HepG2 (cell line): ENCODE measurements at regions not wholly inside any gene's neighbourhood (a gene's known extent, or its start where the extent isn't known, plus 50 kb on each side); places are given as distances from the start of the nearest gene placed in this dataset.

Source experiments
- ATAC-seq: fragments of 200-7000 bp; cut with Tn5 transposase; 3 replicates; pipeline ENCODE4 v1.9.1; 2020; ENCODE audit warnings: mild to moderate bottlenecking, moderate library complexity
- BruUV-seq: library from RNA; stranded (reverse); fragments of 400-500 nt; replicated peaks from 2 replicates; lab custom pipeline; 2021; lab: Mats Ljungman, UMichigan
- CTCF ChIA-PET: fragments of 300-600 bp; formaldehyde crosslinking; extraction: SDS; loops from one replicate; lab custom pipeline; 2021; ENCODE audit warnings: low total read pairs, inconsistent platforms, low intra/inter-chr PET ratio; lab: Yijun Ruan, JAX
- POLR2A ChIA-PET: fragments of 350-600 bp; sonication (Branson Sonifier 250); formaldehyde crosslinking; loops from one replicate; lab custom pipeline; 2020; ENCODE audit warnings: antibody characterized with exemption, inconsistent platforms; lab: Yijun Ruan, JAX
- DNase-seq: peaks from one replicate; pipeline ENCODE4 v3.0.0-alpha.2; 2015; ENCODE audit warnings: low spot score
- FAIRE-seq: peaks from 3 replicates; lab custom pipeline; 2011; peaks lifted over from hg19 to GRCh38; lab: Jason Lieb, UNC
- H2AFZ ChIP-seq: one replicate; pipeline ENCODE4 v1.6.1; 2011; ENCODE audit warnings: low read length, inconsistent platforms
- H3K27ac ChIP-seq: fragments of 300-600 bp; 3 replicates; pipeline ENCODE4 v1.8.0; 2011; ENCODE audit warnings: mixed run types, mild to moderate bottlenecking, mixed read lengths, low read length, inconsistent platforms; ENCODE audit not compliant: insufficient read depth; ENCODE audit errors: extremely low read length
- H3K27me3 ChIP-seq, 2 experiments: fragments of 200-600 bp in 1 of 2; 2 replicates in 1 of 2; 3 replicates in 1 of 2; pipeline versions ENCODE4 v1.6.0 to v1.8.0; 2011; ENCODE audit warnings: low read length in 2 of 2, mild to moderate bottlenecking in 2 of 2, moderate library complexity in 2 of 2, inconsistent platforms in 1 of 2; ENCODE audit not compliant: insufficient read depth in 2 of 2, control insufficient read depth in 1 of 2
- H3K36me3 ChIP-seq, 2 experiments: fragments of 200-600 bp in 1 of 2; replicated peaks in 1 of 2; 2 replicates in 1 of 2; 3 replicates in 1 of 2; pipeline versions ENCODE4 v1.5.1 to v1.8.0; 2011; ENCODE audit warnings: low read length in 2 of 2, inconsistent platforms in 1 of 2; ENCODE audit not compliant: insufficient read depth in 2 of 2, control insufficient read depth in 1 of 2
- H3K4me1 ChIP-seq: 2 replicates; pipeline ENCODE4 v1.5.1; 2012; ENCODE audit warnings: low read length, inconsistent platforms; ENCODE audit not compliant: insufficient read depth
- H3K4me2 ChIP-seq: 2 replicates; pipeline ENCODE4 v1.6.0; 2011; ENCODE audit warnings: low read depth, low read length, inconsistent platforms
- H3K4me3 ChIP-seq, 3 experiments: fragments of 200-600 bp in 1 of 3; sonication (generic), shearing (Covaris generic) in 1 of 3; replicated peaks in 1 of 3; 2 replicates each; pipeline ENCODE4 v1.5.1; 2011 to 2016; ENCODE audit warnings: low read length in 3 of 3, inconsistent platforms in 2 of 3, low read depth in 2 of 3, mild to moderate bottlenecking in 2 of 3, control low read depth in 1 of 3, mixed read lengths in 1 of 3; ENCODE audit not compliant: insufficient read depth in 1 of 3
- H3K79me2 ChIP-seq: one replicate; pipeline ENCODE4 v1.6.1; 2011; ENCODE audit warnings: low read length, inconsistent platforms; ENCODE audit not compliant: insufficient read depth
- H3K9ac ChIP-seq: 2 replicates; pipeline ENCODE4 v1.6.0; 2011; ENCODE audit warnings: mild to moderate bottlenecking, low read depth, low read length, inconsistent platforms; ENCODE audit not compliant: insufficient read depth
- H3K9me3 ChIP-seq: 2 replicates; pipeline ENCODE4 v1.5.1; 2012; ENCODE audit warnings: mild to moderate bottlenecking, low read length
- H4K20me1 ChIP-seq: 2 replicates; pipeline ENCODE4 v1.6.0; 2011; ENCODE audit warnings: inconsistent platforms, mild to moderate bottlenecking, low read length, moderate library complexity; ENCODE audit not compliant: insufficient read depth
- REL ChIP-seq: sonication (generic); formaldehyde crosslinking; conservative IDR thresholded peaks from 2 replicates; pipeline ENCODE4 v1.8.0; 2022; ENCODE audit warnings: mild to moderate bottlenecking, missing genetic modification reagents, moderate library complexity
- REST ChIP-seq, 2 experiments: IDR thresholded peaks; 2 replicates each; pipeline ENCODE4 v1.6.1; 2011 to 2012; ENCODE audit warnings: low read length in 2 of 2, borderline replicate concordance in 1 of 2, low read depth in 1 of 2, mild to moderate bottlenecking in 1 of 2, moderate library complexity in 1 of 2
- ZNF451 ChIP-seq: sonication (generic); formaldehyde crosslinking; IDR thresholded peaks from 2 replicates; pipeline ENCODE4 v1.5.0; 2020; ENCODE audit warnings: mild to moderate bottlenecking, missing genetic modification reagents
- ZNF850 ChIP-seq: sonication (generic); formaldehyde crosslinking; conservative IDR thresholded peaks from 2 replicates; pipeline ENCODE4 v1.9.0; 2021; ENCODE audit warnings: mild to moderate bottlenecking, missing genetic modification reagents
- in situ Hi-C: cut with HindIII; loops from 2 replicates; pipeline ENCODE4 v1.10.0; 2017; ENCODE audit warnings: low pct_unique_long_range_greater_than_20kb; ENCODE audit not compliant: extremely low pct_ligation_motif_present
- intact Hi-C: fragments of 100-400 bp; cut with micrococcal nuclease; formaldehyde crosslinking; loops from one replicate; pipeline ENCODE4 v1.10.0; 2022; ENCODE audit not compliant: unreplicated experiment

DNA sequence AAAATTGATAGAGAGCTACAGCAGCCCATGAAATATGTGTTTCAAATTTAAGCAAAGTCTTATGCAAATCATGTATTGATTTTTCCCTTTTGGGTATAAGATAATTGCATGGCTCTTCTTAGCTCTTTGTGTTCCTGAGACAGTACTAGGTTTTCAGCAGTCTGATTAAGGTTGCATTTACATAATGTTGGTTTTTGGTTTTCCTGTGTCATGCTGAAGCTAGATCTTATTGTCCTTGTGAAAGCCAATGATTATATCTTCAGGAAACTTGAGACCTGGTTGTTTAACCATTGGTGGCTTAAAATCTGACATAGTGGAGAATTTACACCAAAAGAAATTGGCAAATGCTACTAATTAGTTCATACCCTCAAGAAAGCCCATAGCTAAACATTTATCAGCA lies 392.6 kb downstream of the ZPLD1 start:
- POLR2A ChIA-PET = no interaction called here

More for the DNA sequence above, 392.6 kb downstream of the ZPLD1 start:
- CTCF ChIA-PET = no interaction called here
- no TSS peak for BruUV-seq
- no peak overlapping the region for H3K4me2 ChIP-seq
- no peak overlapping the region for H3K9ac ChIP-seq
- peaks cover 24% of the 10 kb centered on the region for H3K9me3 ChIP-seq
- intact Hi-C loops = no loop called here
- no peak overlapping the region for H3K4me3 ChIP-seq
- H3K4me1 ChIP-seq = no peaks in the 10 kb centered on the region
- no peak for ATAC-seq
- TF ChIP-seq REL = no peak
- no peak for TF ChIP-seq ZNF850 (CRISPR knock-in tag)
- TF ChIP-seq ZNF451 (CRISPR knock-in tag) = no peak
- TF ChIP-seq REST (IDR thresholded peaks at IDR 0.05; ENCODE audit: borderline replicate concordance in 1 of 2, low read depth in 1 of 2, low read length in 2 of 2) = no peak
- TF ChIP-seq, all 625 proteins: peak for 0
- in situ Hi-C loops = no loop called here
- no peak for DNase-seq
- no peak for FAIRE-seq
- H4K20me1 ChIP-seq = no peaks in the 10 kb centered on the region
- H3K27ac ChIP-seq = no peak overlapping the region
- H3K27me3 ChIP-seq = no peaks in the 10 kb centered on the region
- no peaks in the 10 kb centered on the region for H3K36me3 ChIP-seq
- no peak overlapping the region for H2AFZ ChIP-seq
- no peaks in the 10 kb centered on the region for H3K79me2 ChIP-seq
